Gastrocnemius medialis (tissue), 4 donors: ENCODE measurements at regions not wholly inside any gene's neighbourhood (a gene's known extent, or its start where the extent isn't known, plus 50 kb on each side); places are given as distances from the start of the nearest gene placed in this dataset.

Experiments
- ATAC-seq, 2 donors: fragments of 150-250 bp; one replicate each; pipeline ENCODE4 v1.9.1; 2016
- DNase-seq, 2 donors: peaks; one replicate each; pipeline ENCODE4 v3.0.0-alpha.2; 2019
- H3K27ac ChIP-seq, 4 donors: fragments of 200-600 bp; sonication (generic); 1 replicate in 1 of 4; 2 replicates in 3 of 4; pipeline ENCODE4 v1.5.1; 2016 to 2018; ENCODE audit warnings: mild to moderate bottlenecking in 2 of 4, moderate library complexity in 1 of 4
- H3K27me3 ChIP-seq, 3 donors: fragments of 200-600 bp; sonication (generic) in 2 of 3; 1 replicate in 1 of 3; 2 replicates in 2 of 3; pipeline versions ENCODE4 v1.5.1 to v1.6.0; 2016 to 2019; ENCODE audit warnings: mild to moderate bottlenecking in 1 of 3, moderate library complexity in 1 of 3
- H3K36me3 ChIP-seq, 2 donors: fragments of 200-600 bp; sonication (generic) in 1 of 2; one replicate each; pipeline ENCODE4 v1.5.1; 2017 to 2018
- H3K4me1 ChIP-seq, 2 donors: fragments of 200-600 bp; sonication (generic) in 1 of 2; one replicate each; pipeline ENCODE4 v1.5.1; 2016 to 2017; ENCODE audit warnings: mild to moderate bottlenecking in 2 of 2
- H3K4me3 ChIP-seq, 4 donors: fragments of 200-600 bp; sonication (generic) in 3 of 4; 1 replicate in 1 of 4; 2 replicates in 3 of 4; pipeline ENCODE4 v1.5.1; 2016 to 2019; ENCODE audit warnings: mild to moderate bottlenecking in 2 of 4
- H3K9me3 ChIP-seq, 3 donors: fragments of 200-600 bp; sonication (generic) in 2 of 3; 1 replicate in 1 of 3; 2 replicates in 2 of 3; pipeline ENCODE4 v1.5.1; 2016 to 2019
- CTCF ChIP-seq, 5 experiments: fragments of 450-650 bp in 3 of 5; fragments of 200-600 bp in 2 of 5; sonication (generic) in 2 of 5; IDR thresholded peaks in 4 of 5; conservative IDR thresholded peaks in 1 of 5; 1 replicate in 4 of 5; 2 replicates in 1 of 5; pipeline ENCODE4 v1.5.1; 2016 to 2019; ENCODE audit warnings: antibody characterized with exemption in 5 of 5, mild to moderate bottlenecking in 3 of 5, moderate library complexity in 3 of 5
- POLR2A ChIP-seq, 2 donors: fragments of 450-650 bp; IDR thresholded peaks; one replicate each; pipeline ENCODE4 v1.6.1; 2017; ENCODE audit warnings: antibody characterized with exemption in 2 of 2, mild to moderate bottlenecking in 2 of 2, moderate library complexity in 2 of 2
- in situ Hi-C, 4 donors: fragments of 200-750 bp; cut with MboI; loops; one replicate each; pipeline versions ENCODE4 v1.15.0 to v1.8.0; 2017; ENCODE audit warnings: low sequenced_read_pairs in 4 of 4
- intact Hi-C: fragments of 100-400 bp; cut with DNase I; formaldehyde crosslinking; loops from one replicate; pipeline ENCODE4 v1.15.1; 2023; ENCODE audit warnings: low total_unique reads

- no peak for TF ChIP-seq POLR2A (IDR thresholded peaks at IDR 0.05)
- TF ChIP-seq CTCF (IDR thresholded peaks at IDR 0.05 in 4 of 5, conservative IDR thresholded peaks at IDR 0.05 in 1 of 5), result no peak
- H3K27me3 ChIP-seq, result no peaks in the 10 kb centered on the region
- H3K9me3 ChIP-seq, result no peaks in the 10 kb centered on the region
- no peak for DNase-seq
- no peaks in the 10 kb centered on the region for H3K4me1 ChIP-seq
- no peak for ATAC-seq
- H3K36me3 ChIP-seq, result no peaks in the 10 kb centered on the region
- intact Hi-C loops (no loop called here), in situ Hi-C loops (no loop called here)
- no peak overlapping the region for H3K27ac ChIP-seq
- H3K4me3 ChIP-seq, result no peak overlapping the region
Observed at GRCh38 chr13:81597101-81597500, 1256.2 kb upstream of the SPRY2 start.

GRCh38 chr13:81596224-81596753 lies 1255.4 kb upstream of the SPRY2 start:
- no peak for TF ChIP-seq CTCF (IDR thresholded peaks at IDR 0.05 in 4 of 5, conservative IDR thresholded peaks at IDR 0.05 in 1 of 5)
- TF ChIP-seq POLR2A (IDR thresholded peaks at IDR 0.05), result no peak
- DNase-seq, result no peak
- in situ Hi-C loops, result no loop called here

DNA sequence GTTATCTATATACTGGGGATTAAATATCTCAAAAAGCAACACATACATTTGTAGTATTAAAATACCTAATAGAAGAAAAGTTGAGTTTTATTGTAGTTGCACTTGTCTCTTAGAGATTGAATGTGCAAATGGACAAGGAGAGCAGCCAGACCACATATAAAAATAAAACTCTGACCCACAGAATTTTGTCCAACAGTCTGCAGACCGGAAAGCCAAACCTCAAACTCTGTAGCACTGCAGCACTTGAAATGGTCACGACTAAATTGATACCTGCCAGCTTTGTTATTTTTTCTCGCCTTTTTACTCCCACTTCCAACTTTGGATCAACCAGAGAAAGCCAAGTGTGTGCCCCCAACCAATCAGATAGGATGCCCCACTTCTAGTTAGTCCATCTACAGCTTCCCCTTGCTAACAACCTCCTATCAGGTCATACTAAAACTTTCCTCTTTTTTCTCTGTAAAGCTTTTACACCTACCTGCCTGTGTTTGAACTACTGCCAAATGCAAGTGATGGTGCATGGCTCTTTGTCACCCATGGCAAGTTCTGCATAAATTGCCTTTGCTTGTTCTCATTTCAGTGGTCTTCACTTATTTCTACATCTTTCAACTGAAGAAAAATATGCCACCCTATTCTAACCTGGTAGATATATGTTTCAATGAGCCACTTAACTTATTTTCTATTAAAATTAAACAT lies 1250.7 kb upstream of the SPRY2 start:
- TF ChIP-seq POLR2A (IDR thresholded peaks at IDR 0.05), result no peak
- no peak for TF ChIP-seq CTCF (IDR thresholded peaks at IDR 0.05 in 4 of 5, conservative IDR thresholded peaks at IDR 0.05 in 1 of 5)
- Histone ChIP-seq H3K9me3 (no peaks in the 10 kb centered on the region), H3K4me1 (no peaks in the 10 kb centered on the region), H3K27ac (no peak overlapping the region), H3K4me3 (no peak overlapping the region), H3K36me3 (no peaks in the 10 kb centered on the region), H3K27me3 (no peaks in the 10 kb centered on the region)
- in situ Hi-C loops, result no loop called here
- DNase-seq (no peak), ATAC-seq (no peak)
- intact Hi-C loops, result no loop called here

More at GRCh38 chr13:81596224-81596753, 1255.4 kb upstream of the SPRY2 start:
- Histone ChIP-seq H3K27me3 (no peaks in the 10 kb centered on the region), H3K4me1 (no peaks in the 10 kb centered on the region), H3K4me3 (no peak overlapping the region), H3K36me3 (no peaks in the 10 kb centered on the region), H3K9me3 (no peaks in the 10 kb centered on the region), H3K27ac (no peak overlapping the region)
- intact Hi-C loops, result no loop called here
- ATAC-seq, result no peak

DNA sequence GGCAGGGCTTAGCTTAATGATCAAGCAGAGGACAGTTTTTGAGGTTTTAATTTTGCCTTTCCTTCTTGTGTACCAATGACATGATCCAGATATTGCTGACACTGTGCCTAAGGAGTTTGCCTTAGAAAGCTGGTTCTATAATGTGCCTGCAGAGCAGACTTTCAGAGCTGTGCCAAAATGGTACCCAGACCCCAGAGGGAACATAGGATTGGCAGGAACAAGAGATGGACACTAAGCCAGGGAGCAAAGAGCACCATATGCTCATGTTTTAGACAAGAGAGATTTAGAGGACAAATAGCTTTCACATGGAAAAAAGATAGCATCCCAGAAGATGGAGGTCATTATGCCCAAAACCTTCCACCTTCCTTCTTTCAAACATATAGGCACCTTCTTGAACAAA lies 1241.5 kb upstream of the SPRY2 start:
- no peak for ATAC-seq
- intact Hi-C loops (no loop called here), in situ Hi-C loops (no loop called here)
- no peak for TF ChIP-seq POLR2A (IDR thresholded peaks at IDR 0.05)
- no peak for TF ChIP-seq CTCF (IDR thresholded peaks at IDR 0.05 in 4 of 5, conservative IDR thresholded peaks at IDR 0.05 in 1 of 5)
- no peaks in the 10 kb centered on the region for H3K4me1 ChIP-seq
- no peak for DNase-seq
- no peaks in the 10 kb centered on the region for H3K9me3 ChIP-seq
- H3K27ac ChIP-seq, result no peak overlapping the region
- H3K27me3 ChIP-seq, result no peaks in the 10 kb centered on the region
- no peaks in the 10 kb centered on the region for H3K36me3 ChIP-seq
- no peak overlapping the region for H3K4me3 ChIP-seq
